SKM-1 treated with dmso at 0.1 percent for 144 hours (cell line): ENCODE measurements at regions not wholly inside any gene's neighbourhood (a gene's known extent, or its start where the extent isn't known, plus 50 kb on each side); places are given as distances from the start of the nearest gene placed in this dataset.
"Not testable (repeated sequence)": the region's sequence is repeated elsewhere in the genome, so short reads cannot be mapped to it uniquely, and the experiment has no call there.

Experiments
- DNase-seq: peaks from one replicate; lab custom pipeline; 2025; ENCODE audit not compliant: unreplicated experiment; lab: John Stamatoyannopoulos, UW

- not testable (repeated sequence) for DNase-seq
Measured at GRCh38 chr13:73160371-73161031, 101.7 kb downstream of the KLF5 start.

GRCh38 chr13:73158851-73159250 lies 100.0 kb downstream of the KLF5 start:
- no peak for DNase-seq

GRCh38 chr13:73157031-73157430 lies 98.2 kb downstream of the KLF5 start:
- no peak for DNase-seq

GRCh38 chr13:73146707-73147106 lies 87.9 kb downstream of the KLF5 start:
- DNase-seq, result no peak

GRCh38 chr13:73142071-73142470 lies 83.3 kb downstream of the KLF5 start:
- DNase-seq, result no peak

GRCh38 chr13:73141292-73141771 lies 82.5 kb downstream of the KLF5 start:
- no peak for DNase-seq

- DNase-seq, result no peak
Measured at GRCh38 chr13:73140801-73141200, 82.0 kb downstream of the KLF5 start.

- DNase-seq, result no peak
Measured at GRCh38 chr13:73138638-73139491, 80.1 kb downstream of the KLF5 start.

- no peak for DNase-seq
Measured at GRCh38 chr13:73138276-73138637, 79.5 kb downstream of the KLF5 start.

GRCh38 chr13:73136776-73137175 lies 78.0 kb downstream of the KLF5 start:
- DNase-seq, result no peak

- DNase-seq, result no peak
Measured at GRCh38 chr13:73133531-73133930, 74.7 kb downstream of the KLF5 start.

GRCh38 chr13:73131247-73131646 lies 72.4 kb downstream of the KLF5 start:
- no peak for DNase-seq

GRCh38 chr13:73129023-73129422 lies 70.2 kb downstream of the KLF5 start:
- no peak for DNase-seq
